HG03139 (cell line): ENCODE measurements at regions not wholly inside any gene's neighbourhood (a gene's known extent, or its start where the extent isn't known, plus 50 kb on each side); places are given as distances from the start of the nearest gene placed in this dataset.

ENCODE experiments used
- ATAC-seq: cut with Tn5 transposase; IDR thresholded peaks from one replicate; pipeline ENCODE4 v1.9.1; 2021; ENCODE audit not compliant: unreplicated experiment

GRCh38 chr6:54710456-54710855, 136.1 kb upstream of the FAM83B start:
- no peak for ATAC-seq

DNA sequence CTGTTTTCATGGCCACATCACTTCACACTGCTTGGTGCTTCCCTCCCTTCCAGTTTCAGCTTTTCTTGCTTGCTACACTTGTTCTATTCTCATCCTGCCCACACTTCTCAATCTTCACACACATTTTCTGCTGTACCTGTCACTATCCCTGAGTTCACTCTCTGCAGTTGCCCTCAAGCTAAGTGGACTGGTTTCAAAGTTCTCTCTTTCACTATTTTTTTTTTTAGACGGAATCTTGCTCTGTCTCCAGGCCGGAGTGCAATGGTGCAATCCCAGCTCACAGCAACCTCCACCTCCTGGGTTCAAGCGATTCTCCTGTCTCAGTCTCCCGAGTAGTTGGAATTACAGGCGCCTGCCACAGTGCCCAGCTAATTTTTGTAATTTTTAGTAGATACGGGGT, 130.6 kb upstream of the FAM83B start:
- ATAC-seq, result no peak

DNA sequence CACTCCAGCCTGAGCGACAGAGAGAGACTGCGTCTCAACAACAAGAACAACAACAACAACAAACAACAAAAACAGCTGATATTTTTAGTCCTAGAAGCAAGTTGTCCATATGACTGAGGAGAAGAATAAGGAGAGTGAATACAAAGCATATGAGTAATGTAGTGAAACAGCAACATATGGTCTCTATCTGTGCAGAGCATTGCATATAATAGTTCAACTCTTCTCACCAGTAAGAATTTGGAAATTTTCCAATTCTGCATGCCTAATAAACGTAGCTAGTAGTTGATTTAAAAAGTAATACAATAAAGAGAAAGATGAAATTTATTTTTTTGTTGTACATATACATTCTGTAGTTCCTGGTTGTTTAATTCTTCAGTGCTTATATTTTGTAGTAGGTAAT, 129.7 kb upstream of the FAM83B start:
- no peak for ATAC-seq

DNA sequence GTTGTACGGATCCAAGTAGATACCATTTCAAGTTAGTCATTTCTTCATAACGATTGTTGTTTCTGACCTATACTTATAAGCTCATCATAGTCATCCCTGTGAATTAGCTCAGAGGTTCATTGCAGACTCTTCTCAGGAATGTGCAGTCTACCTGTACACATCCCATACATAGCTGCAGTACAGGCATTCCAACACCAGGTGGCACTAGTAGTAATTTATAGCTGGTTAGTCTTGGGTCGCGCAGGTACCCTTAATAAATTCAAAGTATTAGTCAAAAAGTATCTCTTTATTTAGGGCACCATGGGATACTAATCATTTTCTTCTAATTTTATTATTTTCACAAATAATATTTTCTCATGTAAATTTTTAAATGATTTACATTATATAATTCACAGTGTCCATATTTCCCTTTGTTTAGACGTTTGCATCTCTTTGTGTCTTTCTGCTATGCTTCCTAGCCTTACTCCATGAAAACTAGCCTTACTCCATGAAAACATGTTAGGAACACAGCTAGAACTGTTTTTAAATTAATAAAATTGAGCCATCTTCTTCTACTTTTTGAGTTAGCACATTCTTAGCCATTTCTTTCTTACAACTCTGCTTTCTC, 128.6 kb upstream of the FAM83B start:
- ATAC-seq, result peak; percentile 82

GRCh38 chr6:54718541-54719023, 128.0 kb upstream of the FAM83B start:
- no peak for ATAC-seq

DNA sequence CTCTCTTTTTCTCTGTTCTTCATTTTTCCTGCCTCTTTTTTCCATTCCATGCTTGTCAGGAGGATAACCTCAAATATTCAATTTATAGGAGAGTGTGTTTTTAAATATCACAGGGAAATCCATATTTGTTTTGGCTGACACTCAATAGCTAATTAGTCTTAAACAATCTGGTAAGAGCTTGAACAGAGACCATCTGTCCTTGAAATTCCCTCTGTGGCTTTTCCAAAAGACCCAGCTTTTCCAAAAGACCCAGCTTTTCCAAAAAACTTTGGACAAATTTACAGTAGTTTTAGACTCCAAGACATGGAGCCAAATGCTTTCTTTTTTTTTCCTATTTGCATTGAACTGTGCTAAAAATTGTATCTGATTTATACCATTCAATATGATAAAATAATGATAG, 127.4 kb upstream of the FAM83B start:
- ATAC-seq, result no peak

- ATAC-seq, result no peak
Measured at GRCh38 chr6:54719633-54720032, 126.9 kb upstream of the FAM83B start.

DNA sequence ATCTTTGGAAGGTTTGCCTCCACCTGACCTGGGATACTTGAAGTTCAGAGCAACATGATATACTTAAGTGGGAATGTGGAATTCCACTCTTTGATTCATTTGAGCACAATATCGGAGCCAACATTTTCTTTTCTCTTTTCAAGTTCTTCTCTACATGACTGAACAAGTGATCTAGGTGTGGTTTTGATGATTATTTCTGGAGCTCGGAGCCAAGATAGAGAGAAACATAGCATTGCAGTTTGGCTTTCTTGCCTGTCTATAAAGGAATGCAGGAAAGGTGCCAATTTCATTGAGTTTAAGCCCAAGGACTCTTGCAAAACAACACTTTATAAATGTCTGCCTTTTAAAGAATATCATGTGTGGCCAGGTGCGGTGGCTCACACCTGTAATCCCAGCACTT, 124.2 kb upstream of the FAM83B start:
- ATAC-seq, result no peak

GRCh38 chr6:54729716-54730115, 116.9 kb upstream of the FAM83B start:
- ATAC-seq, result no peak

GRCh38 chr6:54730767-54731630, 115.6 kb upstream of the FAM83B start:
- ATAC-seq, result no peak

GRCh38 chr6:54737247-54737646, 109.3 kb upstream of the FAM83B start:
- ATAC-seq, result no peak

GRCh38 chr6:54747955-54748354, 98.6 kb upstream of the FAM83B start:
- no peak for ATAC-seq

DNA sequence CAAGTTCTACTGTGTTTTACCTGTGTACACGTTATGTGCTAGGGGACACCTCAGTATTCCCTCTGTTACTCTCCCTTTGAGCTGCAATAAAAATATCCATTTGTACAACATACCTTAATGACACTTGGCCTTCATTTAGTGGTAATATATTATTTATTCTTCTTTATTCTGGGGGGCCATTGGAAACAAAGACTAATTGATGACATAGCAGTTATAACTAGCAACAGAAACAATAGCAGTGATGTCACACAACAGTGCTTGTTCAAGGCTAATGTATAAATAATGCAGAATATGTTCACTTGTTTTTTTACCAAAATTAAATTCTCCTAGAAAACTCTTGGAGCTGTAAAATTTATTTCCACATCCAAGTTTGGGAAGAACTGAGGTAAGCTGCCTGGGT, 92.2 kb upstream of the FAM83B start:
- no peak for ATAC-seq

GRCh38 chr6:54758340-54758739, 88.2 kb upstream of the FAM83B start:
- ATAC-seq, result no peak

- no peak for ATAC-seq
Measured at GRCh38 chr6:54768494-54768893, 78.1 kb upstream of the FAM83B start.

GRCh38 chr6:54770328-54770727, 76.2 kb upstream of the FAM83B start:
- no peak for ATAC-seq

- ATAC-seq, result no peak
Measured at GRCh38 chr6:54771968-54772367, 74.6 kb upstream of the FAM83B start.

DNA sequence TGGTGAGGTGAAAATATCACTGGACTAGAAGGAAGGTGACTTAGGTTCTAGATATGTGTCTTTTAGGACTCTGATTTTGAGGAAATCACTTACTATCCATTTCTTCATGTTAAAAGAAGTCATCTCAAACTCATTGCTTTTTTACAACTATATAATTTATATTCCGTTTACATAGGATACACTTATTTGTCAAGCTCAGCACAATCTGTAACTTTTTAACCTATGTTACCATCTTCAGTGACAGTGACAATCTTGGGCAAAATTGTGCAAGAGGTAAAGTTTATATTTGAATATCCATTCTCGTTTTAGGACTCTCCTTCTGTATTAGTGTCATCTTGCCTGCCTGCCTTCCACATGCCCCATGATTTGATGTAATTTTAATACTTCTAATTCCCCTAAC, 74.0 kb upstream of the FAM83B start:
- no peak for ATAC-seq

- ATAC-seq, result no peak
Measured at GRCh38 chr6:54775576-54775975, 71.0 kb upstream of the FAM83B start.

DNA sequence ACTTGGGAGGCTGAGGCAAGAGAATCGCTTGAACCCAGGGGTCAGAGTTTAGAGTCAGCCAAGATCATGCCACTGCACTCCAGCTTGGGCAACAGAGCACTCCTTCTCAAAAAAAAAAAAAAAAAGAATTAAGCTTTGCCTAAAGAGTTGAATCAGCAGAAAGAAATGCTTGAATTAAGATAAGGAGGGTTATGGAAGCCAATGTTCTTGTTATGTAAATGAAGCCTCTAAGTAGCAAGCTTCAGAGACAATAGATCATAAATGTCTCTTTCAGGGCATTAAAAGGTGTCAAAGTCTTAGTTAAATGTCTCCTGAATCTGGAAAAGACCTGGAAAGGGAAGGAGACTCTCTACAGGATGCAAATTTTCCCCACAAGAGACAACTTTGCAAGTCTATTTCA, 69.7 kb upstream of the FAM83B start:
- ATAC-seq, result no peak

GRCh38 chr6:54778731-54779130, 67.8 kb upstream of the FAM83B start:
- no peak for ATAC-seq

- ATAC-seq, result no peak
Measured at GRCh38 chr6:54784011-54784410, 62.6 kb upstream of the FAM83B start.

DNA sequence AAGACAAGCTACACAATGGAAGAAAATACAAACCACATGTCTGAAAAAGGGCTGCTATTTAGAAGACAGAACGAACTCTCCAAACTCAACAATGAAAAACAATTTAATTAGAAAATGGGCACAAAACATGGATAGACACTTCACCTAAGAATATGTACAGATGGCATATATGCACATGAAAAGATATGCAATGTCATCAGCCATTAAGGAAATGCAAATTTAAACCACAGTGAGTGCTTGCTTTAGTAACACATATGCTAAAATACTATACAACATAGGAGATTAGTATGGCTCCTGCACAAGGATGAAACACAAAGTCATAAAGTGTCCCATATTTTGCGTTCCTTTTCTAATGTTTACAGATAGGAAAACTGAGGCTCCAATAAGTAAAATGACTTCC, 60.4 kb upstream of the FAM83B start:
- ATAC-seq, result no peak
